ENCODE measurements at regions not wholly inside any gene's neighbourhood (a gene's known extent, or its start where the extent isn't known, plus 50 kb on each side); places are given as distances from the start of the nearest gene placed in this dataset.

GRCh38 chr20:55348223-55348622, 657.1 kb downstream of the CBLN4 start:
- Histone ChIP-seq H3K27me3 (replicated peaks in 1 of 2; ENCODE audit: control insufficient read depth in 2 of 2, insufficient read depth in 2 of 2, low read length in 1 of 2) (no peaks in the 10 kb centered on the region), H3K4me1 (ENCODE audit: control insufficient read depth, insufficient read depth, low read length) (no peaks in the 10 kb centered on the region), H3K4me3 (no peak overlapping the region), H3K27ac (ENCODE audit: control insufficient read depth, insufficient read depth) (no peak overlapping the region), H3K9ac (ENCODE audit: control insufficient read depth, insufficient read depth, low read length) (no peak overlapping the region), H3K9me3 (replicated peaks; ENCODE audit: control insufficient read depth, insufficient read depth, low read length) (no peaks in the 10 kb centered on the region), H4K20me1 (ENCODE audit: control insufficient read depth, insufficient read depth) (no peaks in the 10 kb centered on the region), H3K4me2 (ENCODE audit: control insufficient read depth, insufficient read depth) (no peak overlapping the region), H3K36me3 (ENCODE audit: control insufficient read depth in 2 of 2, insufficient read depth in 2 of 2, low read length in 1 of 2) (no peaks in the 10 kb centered on the region), H2AFZ (ENCODE audit: control insufficient read depth, low read depth, low read length) (no peak overlapping the region), H3K79me2 (ENCODE audit: control insufficient read depth, insufficient read depth, low read length) (no peaks in the 10 kb centered on the region)
- no peak for TF ChIP-seq TCF7 (IDR thresholded peaks at IDR 0.05; ENCODE audit: borderline replicate concordance)
- TF ChIP-seq TAF1 (IDR thresholded peaks at IDR 0.05; ENCODE audit: borderline replicate concordance, low read depth, low read length), result no peak
- TF ChIP-seq, protein P1, sequence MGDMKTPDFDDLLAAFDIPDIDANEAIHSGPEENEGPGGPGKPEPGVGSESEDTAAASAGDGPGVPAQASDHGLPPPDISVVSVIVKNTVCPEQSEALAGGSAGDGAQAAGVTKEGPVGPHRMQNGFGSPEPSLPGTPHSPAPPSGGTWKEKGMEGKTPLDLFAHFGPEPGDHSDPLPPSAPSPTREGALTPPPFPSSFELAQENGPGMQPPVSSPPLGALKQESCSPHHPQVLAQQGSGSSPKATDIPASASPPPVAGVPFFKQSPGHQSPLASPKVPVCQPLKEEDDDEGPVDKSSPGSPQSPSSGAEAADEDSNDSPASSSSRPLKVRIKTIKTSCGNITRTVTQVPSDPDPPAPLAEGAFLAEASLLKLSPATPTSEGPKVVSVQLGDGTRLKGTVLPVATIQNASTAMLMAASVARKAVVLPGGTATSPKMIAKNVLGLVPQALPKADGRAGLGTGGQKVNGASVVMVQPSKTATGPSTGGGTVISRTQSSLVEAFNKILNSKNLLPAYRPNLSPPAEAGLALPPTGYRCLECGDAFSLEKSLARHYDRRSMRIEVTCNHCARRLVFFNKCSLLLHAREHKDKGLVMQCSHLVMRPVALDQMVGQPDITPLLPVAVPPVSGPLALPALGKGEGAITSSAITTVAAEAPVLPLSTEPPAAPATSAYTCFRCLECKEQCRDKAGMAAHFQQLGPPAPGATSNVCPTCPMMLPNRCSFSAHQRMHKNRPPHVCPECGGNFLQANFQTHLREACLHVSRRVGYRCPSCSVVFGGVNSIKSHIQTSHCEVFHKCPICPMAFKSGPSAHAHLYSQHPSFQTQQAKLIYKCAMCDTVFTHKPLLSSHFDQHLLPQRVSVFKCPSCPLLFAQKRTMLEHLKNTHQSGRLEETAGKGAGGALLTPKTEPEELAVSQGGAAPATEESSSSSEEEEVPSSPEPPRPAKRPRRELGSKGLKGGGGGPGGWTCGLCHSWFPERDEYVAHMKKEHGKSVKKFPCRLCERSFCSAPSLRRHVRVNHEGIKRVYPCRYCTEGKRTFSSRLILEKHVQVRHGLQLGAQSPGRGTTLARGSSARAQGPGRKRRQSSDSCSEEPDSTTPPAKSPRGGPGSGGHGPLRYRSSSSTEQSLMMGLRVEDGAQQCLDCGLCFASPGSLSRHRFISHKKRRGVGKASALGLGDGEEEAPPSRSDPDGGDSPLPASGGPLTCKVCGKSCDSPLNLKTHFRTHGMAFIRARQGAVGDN (IDR thresholded peaks at IDR 0.05), result no peak
- no peak for TF ChIP-seq SMAD5 (IDR thresholded peaks at IDR 0.05; ENCODE audit: low read depth)
- TF ChIP-seq, protein P2, sequence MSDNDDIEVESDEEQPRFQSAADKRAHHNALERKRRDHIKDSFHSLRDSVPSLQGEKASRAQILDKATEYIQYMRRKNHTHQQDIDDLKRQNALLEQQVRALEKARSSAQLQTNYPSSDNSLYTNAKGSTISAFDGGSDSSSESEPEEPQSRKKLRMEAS (IDR thresholded peaks at IDR 0.05; ENCODE audit: low read depth, low read length), result no peak
- in situ Hi-C loops (cut with MboI), result no loop called here
- FAIRE-seq (no peak), DNase-seq (ENCODE audit: low read depth, low spot score) (no peak), ATAC-seq (no peak)
- intact Hi-C loops (cut with micrococcal nuclease; ENCODE audit: unreplicated experiment), result no loop called here
- no TSS peak for BruUV-seq (replicated peaks)
- ChIA-PET SMC1A (ENCODE audit: uncharacterized antibody, unreplicated experiment) (interaction anchor here (1.1 kb wide), 1 partner anchor 25 kb away, joined by 3 read pairs; no protein-coding TSS in a partner anchor), POLR2A (no interaction called here), CTCF (no interaction called here), RAD21 (ENCODE audit: unreplicated experiment) (no interaction called here)
- 56% methylated on average over 5 of the region's 5 CpGs for WGBS (ENCODE audit: insufficient coverage, insufficient replicate concordance, low lambda C conversion rate, missing lambda C conversion rate)

Data from GM12878 (cell line).